Erythroblast (primary cell): ENCODE measurements at regions not wholly inside any gene's neighbourhood (a gene's known extent, or its start where the extent isn't known, plus 50 kb on each side); places are given as distances from the start of the nearest gene placed in this dataset.

Experiments
- GATA1 ChIP-seq: IDR thresholded peaks from 2 replicates; pipeline ENCODE4 v1.6.1; 2011; ENCODE audit warnings: low read depth, mild to moderate bottlenecking, control low read depth, low read length, moderate library complexity
- POLR2A ChIP-seq: IDR thresholded peaks from 2 replicates; pipeline ENCODE4 v1.6.1; 2011; ENCODE audit warnings: mild to moderate bottlenecking, low read length

DNA sequence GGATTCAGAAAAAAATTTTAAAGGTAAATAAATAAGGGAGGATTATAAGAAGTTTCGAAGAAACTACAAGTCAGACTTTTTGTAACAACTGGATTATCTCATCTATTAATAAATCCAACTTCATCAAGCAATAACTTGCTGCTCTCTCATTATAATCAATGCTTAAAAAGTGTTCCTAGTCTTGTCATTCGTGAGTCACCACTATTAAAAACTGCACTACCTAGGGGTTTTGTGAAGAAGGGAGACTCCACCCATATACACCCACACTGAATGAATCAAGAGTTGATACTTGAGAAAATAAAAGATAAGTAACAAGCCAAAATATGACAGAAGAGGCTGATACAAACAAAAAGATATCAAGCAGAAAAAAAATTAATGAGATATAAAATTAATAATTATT lies 360.5 kb downstream of the ZNF674 start:
- TF ChIP-seq POLR2A = no peak
- TF ChIP-seq GATA1 = no peak
